NCI-H345 (cell line): ENCODE measurements at regions not wholly inside any gene's neighbourhood (a gene's known extent, or its start where the extent isn't known, plus 50 kb on each side); places are given as distances from the start of the nearest gene placed in this dataset.

Source experiments
- DNase-seq: peaks from one replicate; lab custom pipeline; 2025; lab: John Stamatoyannopoulos, UW

GRCh38 chr6:14254505-14254904 is 136.9 kb downstream of the CD83 start:
- DNase-seq, result no peak

- DNase-seq, result no peak
These were observed 138.3 kb downstream of the CD83 start for GRCh38 chr6:14255916-14256315.

- no peak for DNase-seq
These were observed 140.5 kb downstream of the CD83 start for GRCh38 chr6:14258117-14258516.

- no peak for DNase-seq
These were observed 141.4 kb downstream of the CD83 start for GRCh38 chr6:14258695-14259593.

- DNase-seq, result no peak
These were observed 142.1 kb downstream of the CD83 start for GRCh38 chr6:14259594-14260152.

- no peak for DNase-seq
These were observed 143.3 kb downstream of the CD83 start for GRCh38 chr6:14260839-14261238.

- no peak for DNase-seq
These were observed 146.4 kb downstream of the CD83 start for GRCh38 chr6:14263881-14264424.

GRCh38 chr6:14265049-14266021 is 147.8 kb downstream of the CD83 start:
- no peak for DNase-seq

GRCh38 chr6:14266266-14266665 is 148.7 kb downstream of the CD83 start:
- no peak for DNase-seq

GRCh38 chr6:14267885-14268660 is 150.5 kb downstream of the CD83 start:
- no peak for DNase-seq

GRCh38 chr6:14269436-14269835 is 151.9 kb downstream of the CD83 start:
- DNase-seq, result no peak

GRCh38 chr6:14270142-14270893 is 152.7 kb downstream of the CD83 start:
- DNase-seq, result no peak

- DNase-seq, result no peak
These were observed 153.6 kb downstream of the CD83 start for GRCh38 chr6:14270925-14271788.

- no peak for DNase-seq
These were observed 154.5 kb downstream of the CD83 start for GRCh38 chr6:14271789-14272736.

GRCh38 chr6:14272737-14273085 is 155.1 kb downstream of the CD83 start:
- no peak for DNase-seq

- DNase-seq, result no peak
These were observed 155.6 kb downstream of the CD83 start for GRCh38 chr6:14273191-14273590.

- no peak for DNase-seq
These were observed 156.4 kb downstream of the CD83 start for GRCh38 chr6:14274016-14274415.
